ENCODE measurements at regions not wholly inside any gene's neighbourhood (a gene's known extent, or its start where the extent isn't known, plus 50 kb on each side); places are given as distances from the start of the nearest gene placed in this dataset.

DNA sequence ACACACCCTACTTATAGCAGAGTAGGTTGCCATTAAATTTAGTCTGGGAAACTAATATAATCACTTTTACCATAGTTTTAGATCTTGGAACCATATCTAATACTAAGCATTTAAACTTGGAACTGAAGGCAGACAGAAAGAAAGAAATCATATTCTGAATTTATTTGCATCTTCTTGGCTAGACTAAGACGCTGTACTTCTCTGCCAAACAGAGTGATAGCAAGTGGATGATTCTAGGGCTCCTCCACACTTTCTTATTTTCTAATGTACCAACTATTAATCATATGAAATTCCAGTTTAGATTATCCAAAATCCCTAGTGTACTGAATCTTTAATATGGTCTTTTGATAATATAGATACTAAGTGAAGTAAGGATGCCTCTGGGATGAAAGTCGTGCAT is 277.0 kb downstream of the CENPW start:
- TF ChIP-seq EZH2 (IDR thresholded peaks at IDR 0.05; ENCODE audit: low read length, unreplicated experiment) (no peak), CTCF (conservative IDR thresholded peaks at IDR 0.05; ENCODE audit: low read depth, low read length) (no peak), EZH2phosphoT487 (IDR thresholded peaks at IDR 0.05; ENCODE audit: borderline replicate concordance, low read length) (no peak)
